ENCODE measurements at regions not wholly inside any gene's neighbourhood (a gene's known extent, or its start where the extent isn't known, plus 50 kb on each side); places are given as distances from the start of the nearest gene placed in this dataset.

- TF ChIP-seq ZNF274 (IDR thresholded peaks at IDR 0.05; ENCODE audit: low read depth, low read length) (no peak), YY1 (IDR thresholded peaks at IDR 0.05; ENCODE audit: insufficient read depth, insufficient read length) (no peak), SUZ12 (IDR thresholded peaks at IDR 0.05; ENCODE audit: extremely low read depth, insufficient read depth, insufficient read length) (no peak)
Measured at GRCh38 chr4:20358110-20358509, 106.4 kb downstream of the SLIT2 start.
